Naive B cell (primary cell): ENCODE measurements at regions not wholly inside any gene's neighbourhood (a gene's known extent, or its start where the extent isn't known, plus 50 kb on each side); places are given as distances from the start of the nearest gene placed in this dataset.

ENCODE experiments used
- ATAC-seq, 2 donors: fragments of 150-1000 bp; cut with Tn5 transposase; 2 replicates each; pipeline ENCODE4 v1.10.0; 2021; ENCODE audit warnings: low read depth in 2 of 2, mild to moderate bottlenecking in 2 of 2, moderate library complexity in 2 of 2
- DNase-seq: peaks from one replicate; pipeline ENCODE4 v3.0.0; 2022
- H3K27ac Mint-ChIP-seq, 6 donors: one replicate each; pipeline ENCODE4 v1.8.0; 2020 to 2022; ENCODE audit warnings: mild to moderate bottlenecking in 6 of 6, mixed read lengths in 6 of 6, moderate library complexity in 5 of 6, inconsistent platforms in 2 of 6
- H3K27me3 Mint-ChIP-seq, 3 donors: one replicate each; pipeline ENCODE4 v1.8.0; 2021 to 2022; ENCODE audit warnings: mixed read lengths in 3 of 3, mild to moderate bottlenecking in 1 of 3
- H3K36me3 Mint-ChIP-seq, 2 donors: one replicate each; pipeline ENCODE4 v1.8.0; 2020 to 2022; ENCODE audit warnings: mixed read lengths in 2 of 2, inconsistent platforms in 1 of 2, mild to moderate bottlenecking in 1 of 2
- H3K4me1 Mint-ChIP-seq, 3 donors: one replicate each; pipeline ENCODE4 v1.8.0; 2020 to 2022; ENCODE audit warnings: mixed read lengths in 3 of 3, inconsistent platforms in 1 of 3, mild to moderate bottlenecking in 1 of 3, moderate library complexity in 1 of 3
- H3K4me3 Mint-ChIP-seq, 8 donors: one replicate each; pipeline ENCODE4 v1.8.0; 2020 to 2022; ENCODE audit warnings: mild to moderate bottlenecking in 8 of 8, mixed read lengths in 8 of 8, moderate library complexity in 8 of 8, inconsistent platforms in 2 of 8
- H3K9me3 Mint-ChIP-seq, 7 donors: one replicate each; pipeline ENCODE4 v1.8.0; 2020 to 2022; ENCODE audit warnings: mixed read lengths in 7 of 7, mild to moderate bottlenecking in 5 of 7, inconsistent platforms in 2 of 7, moderate library complexity in 1 of 7

DNA sequence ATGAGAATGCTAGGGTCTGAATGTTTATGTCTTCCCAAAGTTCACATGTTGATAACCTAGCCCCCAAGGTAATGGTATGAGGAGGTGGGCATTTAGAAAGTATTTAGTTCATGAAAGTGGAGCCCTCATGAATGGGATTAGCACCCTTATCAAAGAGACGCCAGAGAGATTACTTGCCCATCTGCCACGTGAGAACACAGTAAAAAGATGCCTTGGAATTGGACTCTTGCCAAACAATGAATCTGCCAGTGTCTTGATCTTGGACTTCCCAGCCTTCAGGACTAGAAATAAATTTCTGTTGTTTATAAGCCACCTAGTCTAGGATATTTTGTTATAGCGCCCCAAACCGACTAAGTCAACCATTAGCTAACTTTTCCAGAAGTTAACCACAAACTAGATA is 92.0 kb upstream of the SLC38A4 start:
- peak overlapping the region in 1 of 6 donors; percentile 12 for H3K27ac Mint-ChIP-seq
- H3K27me3 Mint-ChIP-seq, result peaks cover 0 to 3% (median 0%) of the 10 kb centered on the region in 3 donors
- H3K4me3 Mint-ChIP-seq, result no peak overlapping the region
- DNase-seq, result no peak
- peaks cover 6 to 13% (median 8%) of the 10 kb centered on the region in 3 donors for H3K4me1 Mint-ChIP-seq
- peaks cover 0 to 3% (median 0%) of the 10 kb centered on the region in 7 donors for H3K9me3 Mint-ChIP-seq
- H3K36me3 Mint-ChIP-seq, result no peaks in the 10 kb centered on the region
- no peak for ATAC-seq

DNA sequence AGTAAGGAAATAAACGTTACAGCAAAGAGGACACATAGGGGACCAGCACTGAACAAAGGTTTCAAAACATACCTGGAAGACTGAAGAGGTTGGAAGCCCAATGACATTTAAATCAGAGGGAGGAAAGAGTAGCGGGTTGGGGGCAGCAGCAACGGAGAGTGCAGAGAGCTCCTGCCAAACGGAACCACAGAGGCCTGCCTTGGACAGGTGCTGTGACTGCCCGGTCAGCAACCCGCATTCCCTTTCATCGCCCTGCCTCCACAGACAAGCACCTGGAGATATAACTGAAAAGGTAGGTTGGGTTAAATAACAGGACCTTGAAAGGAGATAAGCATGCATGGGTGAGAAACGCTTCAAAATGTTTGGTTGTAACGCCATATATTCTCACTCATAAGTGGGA is 92.8 kb upstream of the SLC38A4 start:
- no peak overlapping the region for H3K4me3 Mint-ChIP-seq
- peak overlapping the region in 1 of 6 donors; percentile 2 for H3K27ac Mint-ChIP-seq
- H3K9me3 Mint-ChIP-seq, result peaks cover 0 to 1% (median 0%) of the 10 kb centered on the region in 7 donors
- ATAC-seq (no peak), DNase-seq (no peak)
- no peaks in the 10 kb centered on the region for H3K36me3 Mint-ChIP-seq
- peaks cover 6 to 13% (median 8%) of the 10 kb centered on the region in 3 donors for H3K4me1 Mint-ChIP-seq
- H3K27me3 Mint-ChIP-seq, result peaks cover 0 to 3% (median 0%) of the 10 kb centered on the region in 3 donors

DNA sequence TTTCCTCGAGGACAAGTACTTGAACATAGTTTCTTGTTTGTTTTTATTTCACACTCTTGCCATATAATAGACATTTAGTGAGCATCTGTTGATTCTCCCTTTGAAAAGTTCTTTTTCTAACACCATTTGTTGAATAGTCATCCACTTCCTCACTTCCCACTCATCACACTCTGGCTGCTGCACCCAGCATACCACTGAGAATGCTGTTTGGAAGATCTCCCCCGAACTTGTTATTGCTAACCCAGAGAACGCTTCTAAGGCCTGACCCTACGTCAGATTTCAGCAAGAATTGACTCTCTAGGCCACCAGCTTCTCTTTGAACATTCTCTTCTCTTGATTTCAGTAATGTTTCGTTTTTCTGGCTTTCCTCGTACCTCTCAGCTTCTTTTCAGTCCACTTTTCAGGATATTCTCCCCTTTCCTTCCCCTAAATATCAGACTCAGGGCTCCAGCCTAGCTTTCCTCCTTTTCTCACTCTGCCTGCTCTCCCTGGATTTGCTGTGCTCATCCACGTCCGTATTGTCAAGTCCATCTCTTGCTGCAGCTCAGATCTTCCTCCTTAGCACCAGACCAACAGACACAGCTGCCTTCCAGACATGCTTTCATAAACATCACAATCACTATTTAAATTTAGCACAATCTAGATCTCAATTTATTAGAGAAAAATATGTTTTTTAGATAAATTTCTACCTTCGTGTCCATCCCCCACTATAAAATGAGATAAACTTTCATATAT is 94.0 kb upstream of the SLC38A4 start:
- Mint-ChIP-seq H3K4me1 (peaks cover 6 to 13% (median 8%) of the 10 kb centered on the region in 3 donors), H3K27ac (no peak overlapping the region), H3K36me3 (no peaks in the 10 kb centered on the region), H3K4me3 (no peak overlapping the region), H3K9me3 (peaks cover 0 to 1% (median 0%) of the 10 kb centered on the region in 7 donors), H3K27me3 (peaks cover 0 to 6% (median 3%) of the 10 kb centered on the region in 3 donors)
- no peak for DNase-seq
- ATAC-seq, result no peak

DNA sequence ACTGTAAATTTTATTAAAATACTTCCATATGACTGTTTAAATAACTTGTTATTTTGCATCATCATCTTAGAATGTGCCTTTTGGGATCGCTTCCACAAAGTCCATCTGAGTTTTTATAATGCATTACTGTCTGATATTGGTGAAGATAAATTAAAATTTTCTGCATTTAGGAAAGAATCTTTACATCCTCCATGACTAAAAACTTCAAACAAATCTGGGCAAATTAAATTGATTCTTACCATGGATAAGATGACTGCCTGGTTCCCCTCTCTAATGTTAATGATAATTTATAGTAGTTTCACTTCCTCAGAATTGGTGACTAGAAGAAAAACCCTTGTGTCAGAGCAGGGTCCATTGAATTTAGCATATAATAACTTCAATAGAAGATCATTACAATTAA is 94.7 kb upstream of the SLC38A4 start:
- peaks cover under 1 to 11% (median 9%) of the 10 kb centered on the region in 3 donors for H3K27me3 Mint-ChIP-seq
- H3K9me3 Mint-ChIP-seq, result peaks cover 0 to 1% (median 0%) of the 10 kb centered on the region in 7 donors
- H3K27ac Mint-ChIP-seq, result peak overlapping the region in 1 of 6 donors; percentile 71
- H3K4me3 Mint-ChIP-seq, result no peak overlapping the region
- H3K36me3 Mint-ChIP-seq, result no peaks in the 10 kb centered on the region
- ATAC-seq (peak; percentile 65 to 82), DNase-seq (peak; percentile 23)
- H3K4me1 Mint-ChIP-seq, result peaks cover 6 to 13% (median 8%) of the 10 kb centered on the region in 3 donors

DNA sequence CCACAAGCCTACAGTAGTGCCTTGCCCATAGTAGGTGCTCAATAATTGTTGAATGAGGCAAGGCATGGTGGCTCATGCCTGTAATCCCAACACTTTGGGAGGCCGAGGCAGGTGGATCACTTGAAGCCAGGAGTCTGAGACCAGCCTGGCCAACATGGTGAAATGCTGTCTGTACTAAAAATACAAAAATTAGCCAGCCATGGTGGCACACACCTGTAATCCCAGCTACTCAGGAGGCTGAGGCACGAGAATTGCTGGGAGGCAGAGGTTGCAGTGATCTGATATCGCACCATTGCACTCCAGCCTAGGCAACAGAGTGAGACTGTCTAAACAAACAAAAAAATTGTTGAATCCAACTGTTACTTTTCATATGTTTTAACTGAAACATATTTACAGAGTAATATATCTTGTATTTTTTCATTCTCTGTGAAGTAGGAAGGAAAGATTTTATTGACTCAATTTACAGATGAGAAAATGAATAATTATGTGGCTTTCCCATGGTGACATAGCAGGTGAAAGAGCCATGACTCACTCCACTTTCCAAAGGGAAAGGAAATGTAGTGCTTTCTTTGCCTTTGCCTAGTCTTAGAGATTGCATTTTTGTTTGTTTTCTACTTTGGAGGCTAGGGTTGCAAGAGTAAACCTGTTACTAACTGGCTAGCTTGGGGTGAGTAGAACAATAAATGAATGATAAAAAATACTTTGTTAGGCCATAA is 95.4 kb upstream of the SLC38A4 start:
- Mint-ChIP-seq H3K27ac (no peak overlapping the region), H3K4me3 (no peak overlapping the region), H3K36me3 (no peaks in the 10 kb centered on the region), H3K27me3 (peaks cover 7 to 16% (median 16%) of the 10 kb centered on the region in 3 donors), H3K9me3 (peaks cover 0 to 1% (median 0%) of the 10 kb centered on the region in 7 donors), H3K4me1 (peaks cover 6 to 13% (median 8%) of the 10 kb centered on the region in 3 donors)
- ATAC-seq (no peak), DNase-seq (no peak)

DNA sequence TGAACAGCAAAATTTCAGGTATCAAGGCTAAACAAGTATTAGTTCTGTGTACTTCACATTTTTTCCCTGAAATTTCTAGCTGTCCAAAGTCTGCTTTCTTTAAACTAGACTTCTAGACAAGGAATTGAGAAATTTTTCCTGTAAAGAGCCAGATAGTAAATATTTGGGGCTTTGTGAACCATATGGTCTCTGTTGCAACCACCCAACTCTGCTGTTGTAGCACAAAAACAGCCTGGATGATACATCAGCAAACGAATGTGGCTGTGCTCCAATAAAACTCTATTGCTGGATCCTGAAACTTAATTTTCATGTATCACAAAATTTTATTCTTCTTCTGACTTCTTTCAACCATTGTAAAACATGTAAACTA is 96.0 kb upstream of the SLC38A4 start:
- H3K27ac Mint-ChIP-seq, result peak overlapping the region in 1 of 6 donors; percentile 50
- H3K4me3 Mint-ChIP-seq, result no peak overlapping the region
- H3K4me1 Mint-ChIP-seq, result peaks cover 6 to 13% (median 8%) of the 10 kb centered on the region in 3 donors
- no peaks in the 10 kb centered on the region for H3K36me3 Mint-ChIP-seq
- no peak for DNase-seq
- H3K27me3 Mint-ChIP-seq, result peaks cover 10 to 20% (median 16%) of the 10 kb centered on the region in 3 donors
- H3K9me3 Mint-ChIP-seq, result peaks cover 0 to under 1% (median 0%) of the 10 kb centered on the region in 7 donors
- no peak for ATAC-seq

DNA sequence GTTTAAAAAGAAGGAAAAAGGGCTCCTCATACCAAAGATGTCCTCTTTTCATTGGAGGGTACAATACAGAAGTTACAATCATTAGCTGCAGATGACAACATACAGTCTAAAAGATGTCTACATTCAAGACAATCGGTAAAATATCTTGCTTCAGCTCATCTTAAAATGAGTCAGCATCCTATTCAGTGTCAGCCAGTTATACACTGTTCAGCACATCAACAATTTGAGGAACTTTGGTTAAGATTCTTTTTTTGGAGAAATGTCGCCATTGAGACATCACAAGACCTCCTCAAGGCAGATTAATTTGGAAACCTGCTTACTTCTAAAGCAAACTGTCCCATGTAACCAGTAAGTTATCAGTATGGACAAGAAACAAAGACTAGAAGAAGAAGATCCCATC is 100.7 kb upstream of the SLC38A4 start:
- H3K27me3 Mint-ChIP-seq, result peaks cover 10 to 20% (median 13%) of the 10 kb centered on the region in 3 donors
- no peak overlapping the region for H3K27ac Mint-ChIP-seq
- ATAC-seq (no peak), DNase-seq (no peak)
- no peaks in the 10 kb centered on the region for H3K36me3 Mint-ChIP-seq
- H3K9me3 Mint-ChIP-seq, result peaks cover 0 to 1% (median 0%) of the 10 kb centered on the region in 7 donors
- H3K4me3 Mint-ChIP-seq, result no peak overlapping the region
- H3K4me1 Mint-ChIP-seq, result no peaks in the 10 kb centered on the region

DNA sequence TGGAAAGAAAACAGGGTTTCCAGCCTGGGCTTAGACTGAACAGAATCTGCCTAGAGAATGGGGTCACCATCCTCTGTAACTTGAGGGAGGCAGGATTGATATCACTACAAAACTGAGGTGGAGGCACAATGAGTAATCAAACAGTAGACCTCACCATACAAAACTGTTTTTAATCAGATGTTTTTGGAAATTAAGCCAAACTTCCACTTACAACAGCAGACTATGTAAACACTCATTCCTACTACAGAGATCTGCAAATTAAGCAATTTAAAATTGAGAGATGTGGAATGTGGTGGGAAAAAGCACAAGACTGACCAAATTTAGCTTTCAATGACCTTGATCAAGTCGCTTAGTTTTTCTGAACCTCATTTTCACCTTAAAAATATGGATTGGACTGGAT is 104.3 kb upstream of the SLC38A4 start:
- Mint-ChIP-seq H3K27ac (no peak overlapping the region), H3K27me3 (peaks cover 7 to 14% (median 10%) of the 10 kb centered on the region in 3 donors), H3K4me1 (no peaks in the 10 kb centered on the region), H3K4me3 (no peak overlapping the region), H3K36me3 (no peaks in the 10 kb centered on the region), H3K9me3 (peaks cover 0 to 6% (median 0%) of the 10 kb centered on the region in 7 donors)
- no peak for DNase-seq
- ATAC-seq, result no peak

DNA sequence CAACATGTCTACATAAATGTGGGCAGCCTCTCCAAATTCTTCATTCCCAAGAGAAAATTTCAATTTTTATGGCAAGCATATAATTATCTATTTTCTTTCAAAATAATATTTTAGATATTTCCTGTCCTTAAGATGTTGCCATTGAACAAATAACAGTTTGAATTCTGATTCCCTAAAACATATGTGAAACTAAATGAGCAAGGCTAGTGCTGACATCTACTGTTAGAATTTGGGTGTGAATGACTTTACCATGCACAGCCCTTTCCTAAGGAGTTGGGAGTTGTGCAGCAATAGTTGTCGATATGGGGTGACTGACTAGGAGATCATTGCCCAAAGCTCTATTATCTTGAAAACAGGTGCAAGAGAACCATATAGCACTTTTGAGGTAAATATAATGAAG is 108.2 kb upstream of the SLC38A4 start:
- no peaks in the 10 kb centered on the region for H3K4me1 Mint-ChIP-seq
- ATAC-seq (no peak), DNase-seq (no peak)
- no peak overlapping the region for H3K4me3 Mint-ChIP-seq
- no peak overlapping the region for H3K27ac Mint-ChIP-seq
- H3K9me3 Mint-ChIP-seq, result peaks cover 0 to 6% (median 0%) of the 10 kb centered on the region in 7 donors
- H3K27me3 Mint-ChIP-seq, result peaks cover 0 to 8% (median 6%) of the 10 kb centered on the region in 3 donors
- no peaks in the 10 kb centered on the region for H3K36me3 Mint-ChIP-seq

DNA sequence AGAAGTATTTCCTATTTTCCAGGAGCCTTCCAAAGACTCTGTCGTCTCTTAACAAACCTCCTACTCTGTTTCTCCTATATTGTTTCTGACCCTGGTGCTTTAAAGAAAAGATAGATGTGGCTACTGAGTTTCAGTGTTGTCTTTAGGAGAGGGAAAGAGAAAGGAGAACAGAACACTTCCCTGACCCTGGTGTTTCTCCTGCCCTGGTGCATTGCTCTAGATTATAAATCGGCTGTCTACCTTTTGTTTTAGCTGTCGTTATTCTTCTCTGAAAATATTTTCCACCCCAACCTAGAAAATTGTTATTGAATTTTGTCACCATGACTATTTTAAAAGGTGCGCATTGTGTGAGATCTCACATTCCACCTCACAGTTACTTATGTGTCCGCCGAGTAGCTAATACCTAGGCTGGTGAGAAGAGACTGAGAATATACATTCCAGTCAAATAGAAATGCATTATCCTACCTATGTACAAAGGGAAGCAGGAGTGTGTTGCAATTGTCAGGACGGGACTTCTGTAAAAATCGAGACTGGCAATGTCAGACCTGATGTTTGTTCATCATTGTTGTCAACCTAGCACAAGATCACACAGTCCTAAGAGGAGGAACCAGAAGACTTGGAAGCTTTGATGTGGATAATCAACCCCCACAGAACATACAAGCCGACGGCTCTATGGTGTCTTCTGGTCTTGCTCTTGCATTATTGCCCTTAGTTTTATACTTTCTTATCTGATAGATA is 108.7 kb upstream of the SLC38A4 start:
- Mint-ChIP-seq H3K4me3 (no peak overlapping the region), H3K27me3 (peaks cover 0 to 8% (median 6%) of the 10 kb centered on the region in 3 donors), H3K36me3 (no peaks in the 10 kb centered on the region), H3K9me3 (peaks cover 0 to 6% (median 0%) of the 10 kb centered on the region in 7 donors), H3K4me1 (no peaks in the 10 kb centered on the region), H3K27ac (no peak overlapping the region)
- ATAC-seq (no peak), DNase-seq (no peak)

DNA sequence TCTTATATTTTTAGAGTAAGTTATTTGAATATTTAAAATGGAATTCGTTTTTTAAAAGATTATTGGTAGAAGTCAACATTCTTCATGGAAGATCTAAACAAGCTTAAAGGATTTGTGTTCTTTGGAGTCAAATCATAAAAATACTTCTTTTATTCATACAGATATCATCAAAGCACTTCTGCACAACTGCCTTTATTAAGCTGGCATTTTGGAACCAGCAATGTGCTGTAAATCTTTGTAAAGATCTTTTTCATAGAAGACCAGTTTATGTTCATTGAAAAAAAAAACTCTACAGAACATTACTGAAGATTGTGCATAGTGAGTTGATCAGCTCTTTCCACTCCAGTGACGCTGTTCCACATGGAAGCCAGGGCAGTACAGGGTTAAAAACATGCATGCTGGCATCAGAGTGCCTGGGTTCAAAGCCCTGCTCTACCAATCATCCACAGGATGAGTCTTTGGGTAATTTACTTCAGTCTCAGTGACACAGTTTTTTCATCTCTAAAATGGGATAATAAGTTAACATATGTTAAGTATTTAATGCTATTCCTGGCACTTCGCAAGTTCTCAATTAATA is 109.6 kb upstream of the SLC38A4 start:
- H3K9me3 Mint-ChIP-seq, result peaks cover 0 to 6% (median 0%) of the 10 kb centered on the region in 7 donors
- ATAC-seq (no peak), DNase-seq (no peak)
- H3K27me3 Mint-ChIP-seq, result peaks cover 0 to 8% (median 6%) of the 10 kb centered on the region in 3 donors
- no peaks in the 10 kb centered on the region for H3K36me3 Mint-ChIP-seq
- H3K4me1 Mint-ChIP-seq, result no peaks in the 10 kb centered on the region
- no peak overlapping the region for H3K4me3 Mint-ChIP-seq
- H3K27ac Mint-ChIP-seq, result no peak overlapping the region

- Mint-ChIP-seq H3K27ac (peak overlapping the region in 1 of 6 donors; percentile 87), H3K4me1 (no peaks in the 10 kb centered on the region), H3K27me3 (peaks cover 0 to 8% (median 6%) of the 10 kb centered on the region in 3 donors), H3K36me3 (no peaks in the 10 kb centered on the region), H3K4me3 (no peak overlapping the region), H3K9me3 (peaks cover 0 to 6% (median 0%) of the 10 kb centered on the region in 7 donors)
- DNase-seq (no peak), ATAC-seq (no peak)
Measured at GRCh38 chr12:46936042-46936441, 110.2 kb upstream of the SLC38A4 start.

GRCh38 chr12:46938071-46938678 is 112.4 kb upstream of the SLC38A4 start:
- no peak for DNase-seq
- Mint-ChIP-seq H3K4me3 (no peak overlapping the region), H3K4me1 (no peaks in the 10 kb centered on the region), H3K27me3 (peaks cover 0 to 8% (median 6%) of the 10 kb centered on the region in 3 donors), H3K27ac (no peak overlapping the region), H3K9me3 (no peaks in the 10 kb centered on the region), H3K36me3 (no peaks in the 10 kb centered on the region)
- no peak for ATAC-seq
